H1 (cell line): ENCODE measurements at regions not wholly inside any gene's neighbourhood (a gene's known extent, or its start where the extent isn't known, plus 50 kb on each side); places are given as distances from the start of the nearest gene placed in this dataset.

ENCODE experiments used
- GABPA ChIP-seq: IDR thresholded peaks from 2 replicates; pipeline ENCODE4 v1.6.1; 2011; ENCODE audit warnings: mild to moderate bottlenecking, low read length, moderate library complexity, borderline replicate concordance; ENCODE audit not compliant: insufficient read depth

GRCh38 chrX:28177202-28177601, 196.0 kb upstream of the DCAF8L1 start (continued):
- no peak for TF ChIP-seq GABPA
